GM12878 (cell line): ENCODE measurements at regions not wholly inside any gene's neighbourhood (a gene's known extent, or its start where the extent isn't known, plus 50 kb on each side); places are given as distances from the start of the nearest gene placed in this dataset.

Experiments used
- ATAC-seq: fragments of 200-7000 bp; cut with Tn5 transposase; 3 replicates; pipeline ENCODE4 v1.9.1; 2020; ENCODE audit warnings: mild to moderate bottlenecking, moderate library complexity
- BruUV-seq: library from RNA; stranded (reverse); fragments of 400-500 nt; replicated peaks from 2 replicates; lab custom pipeline; 2021; lab: Mats Ljungman, UMichigan
- CTCF ChIA-PET: fragments of 300-600 bp; sonication (Branson Sonifier 250); formaldehyde crosslinking; extraction: SDS; loops from one replicate; lab custom pipeline; 2021; ENCODE audit warnings: inconsistent platforms; lab: Yijun Ruan, JAX
- POLR2A ChIA-PET: fragments of 350-600 bp; formaldehyde crosslinking; extraction: SDS; loops from one replicate; lab custom pipeline; 2021; ENCODE audit warnings: inconsistent platforms; lab: Charles Lee
- RAD21 ChIA-PET: fragments of 300-600 bp; sonication (Branson Sonifier 250); formaldehyde crosslinking; loops from one replicate; lab custom pipeline; 2023; ENCODE audit warnings: antibody characterized with exemption; ENCODE audit not compliant: unreplicated experiment; lab: Charles Lee
- SMC1A ChIA-PET: fragments of 300-600 bp; sonication (Branson Sonifier 250); formaldehyde crosslinking; loops from one replicate; lab custom pipeline; 2023; ENCODE audit not compliant: unreplicated experiment, uncharacterized antibody; lab: Charles Lee
- DNase-seq: peaks from one replicate; pipeline ENCODE4 v3.0.0-alpha.2; 2011; ENCODE audit warnings: low read depth, low spot score
- FAIRE-seq: peaks from 3 replicates; lab custom pipeline; 2011; peaks lifted over from hg19 to GRCh38; lab: Jason Lieb, UNC
- H2AFZ ChIP-seq: 2 replicates; pipeline ENCODE4 v1.6.0; 2011; ENCODE audit warnings: low read depth, low read length, control low read depth; ENCODE audit not compliant: control insufficient read depth
- H3K27ac ChIP-seq: 2 replicates; pipeline ENCODE4 v1.5.1; 2011; ENCODE audit warnings: control low read depth; ENCODE audit not compliant: control insufficient read depth, insufficient read depth
- H3K27me3 ChIP-seq, 2 experiments: replicated peaks in 1 of 2; 2 replicates each; pipeline versions ENCODE4 v1.6.0 to v1.6.1; 2011; ENCODE audit warnings: low read length in 1 of 2; ENCODE audit not compliant: control insufficient read depth in 2 of 2, insufficient read depth in 2 of 2
- H3K36me3 ChIP-seq, 2 experiments: 2 replicates each; pipeline ENCODE4 v1.5.1; 2011; ENCODE audit warnings: low read length in 1 of 2; ENCODE audit not compliant: control insufficient read depth in 2 of 2, insufficient read depth in 2 of 2
- H3K4me1 ChIP-seq: 2 replicates; pipeline ENCODE4 v1.6.1; 2011; ENCODE audit warnings: mild to moderate bottlenecking, low read length, moderate library complexity, mixed read lengths; ENCODE audit not compliant: control insufficient read depth, insufficient read depth
- H3K4me2 ChIP-seq: 2 replicates; pipeline ENCODE4 v1.6.0; 2011; ENCODE audit warnings: control low read depth; ENCODE audit not compliant: control insufficient read depth, insufficient read depth
- H3K4me3 ChIP-seq: fragments of 200-600 bp; sonication (generic); 2 replicates; pipeline ENCODE4 v1.5.1; 2016
- H3K79me2 ChIP-seq: 2 replicates; pipeline ENCODE4 v1.6.0; 2011; ENCODE audit warnings: low read length; ENCODE audit not compliant: control insufficient read depth, insufficient read depth
- H3K9ac ChIP-seq: 2 replicates; pipeline ENCODE4 v1.8.0; 2011; ENCODE audit warnings: low read length, control low read depth, mixed read lengths; ENCODE audit not compliant: control insufficient read depth, insufficient read depth
- H3K9me3 ChIP-seq: replicated peaks from 3 replicates; pipeline ENCODE4 v1.5.1; 2011; ENCODE audit warnings: mild to moderate bottlenecking, low read length; ENCODE audit not compliant: control insufficient read depth, insufficient read depth
- H4K20me1 ChIP-seq: 2 replicates; pipeline ENCODE4 v1.6.0; 2011; ENCODE audit not compliant: control insufficient read depth, insufficient read depth
- CEBPB ChIP-seq, 2 experiments: fragments of 150-350 bp in 1 of 2; IDR thresholded peaks; 2 replicates each; pipeline ENCODE4 v1.6.1; 2012 to 2014; ENCODE audit warnings: low read depth in 2 of 2, low read length in 2 of 2, borderline replicate concordance in 1 of 2, inconsistent platforms in 1 of 2
- ETV6 ChIP-seq, 2 experiments: fragments of 450-650 bp in 1 of 2; IDR thresholded peaks in 1 of 2; conservative IDR thresholded peaks in 1 of 2; 2 replicates each; pipeline ENCODE4 v1.6.1; 2014; ENCODE audit warnings: antibody characterized with exemption in 1 of 2, borderline replicate concordance in 1 of 2, low read depth in 1 of 2, mild to moderate bottlenecking in 1 of 2, moderate library complexity in 1 of 2
- IRF5 ChIP-seq: fragments of 450-650 bp; IDR thresholded peaks from 2 replicates; pipeline ENCODE4 v1.6.1; 2017; ENCODE audit warnings: borderline replicate concordance
- KAT2A ChIP-seq: conservative IDR thresholded peaks from 2 replicates; pipeline ENCODE4 v1.6.1; 2011; ENCODE audit warnings: low read depth, low read length; ENCODE audit not compliant: control insufficient read depth
- POLR2A ChIP-seq: IDR thresholded peaks from 2 replicates; pipeline ENCODE4 v1.6.1; 2011; ENCODE audit warnings: low read depth, mild to moderate bottlenecking, low read length
- POLR2AphosphoS2 ChIP-seq: IDR thresholded peaks from 2 replicates; pipeline ENCODE4 v1.6.1; 2011; ENCODE audit warnings: low read depth, mild to moderate bottlenecking, low read length, improper control_type of control experiment, moderate library complexity
- RAD21 ChIP-seq: IDR thresholded peaks from 2 replicates; pipeline ENCODE4 v1.6.1; 2011; ENCODE audit warnings: mild to moderate bottlenecking, low read depth, low read length, moderate library complexity; ENCODE audit not compliant: insufficient read depth
- SIX5 ChIP-seq: IDR thresholded peaks from 2 replicates; pipeline ENCODE4 v1.6.1; 2011; ENCODE audit warnings: mild to moderate bottlenecking, low read depth, low read length, moderate library complexity; ENCODE audit not compliant: severe bottlenecking
- SP1 ChIP-seq: IDR thresholded peaks from one replicate; pipeline ENCODE4 v1.6.1; 2011; ENCODE audit warnings: low read depth, low read length
- YBX1 ChIP-seq: fragments of 450-650 bp; IDR thresholded peaks from 2 replicates; pipeline ENCODE4 v1.6.1; 2016; ENCODE audit warnings: antibody characterized with exemption
- ZZZ3 ChIP-seq: IDR thresholded peaks from 2 replicates; pipeline ENCODE4 v1.6.1; 2011; ENCODE audit warnings: low read depth; ENCODE audit not compliant: control insufficient read depth, insufficient read length
- WGBS: methylation state at CpG from one replicate; pipeline ENCODE4 v1.1.6; 2016; ENCODE audit warnings: low lambda C conversion rate; ENCODE audit not compliant: insufficient replicate concordance, insufficient coverage; ENCODE audit errors: missing lambda C conversion rate; 5-methylcytosine and 5-hydroxymethylcytosine counted together
- in situ Hi-C: fragments of 300-500 bp; cut with MboI; formaldehyde crosslinking; loops from 9 replicates; pipeline ENCODE4 v1.14.3; 2018; ENCODE audit warnings: mixed read lengths
- intact Hi-C: fragments of 100-400 bp; cut with micrococcal nuclease; formaldehyde crosslinking; loops from one replicate; pipeline ENCODE4 v1.14.2; 2022; ENCODE audit not compliant: unreplicated experiment
- TF ChIP-seq, protein P1 (sequence below): fragments of 450-650 bp; IDR thresholded peaks from 2 replicates; pipeline ENCODE4 v1.6.1; 2018; ENCODE audit warnings: borderline replicate concordance, mild to moderate bottlenecking; ENCODE audit not compliant: partially characterized antibody
- TF ChIP-seq, protein P2 (sequence below): fragments of 450-650 bp; formaldehyde crosslinking; IDR thresholded peaks from 2 replicates; pipeline ENCODE4 v1.4.0; 2022; ENCODE audit warnings: mild to moderate bottlenecking, moderate library complexity
- TF ChIP-seq, protein P3 (sequence below): fragments of 450-650 bp; conservative IDR thresholded peaks from 2 replicates; pipeline ENCODE4 v1.6.1; 2017; ENCODE audit warnings: mild to moderate bottlenecking, moderate library complexity

GRCh38 chr10:84015877-84016595 is 123.3 kb upstream of the GHITM start:
- CTCF ChIA-PET, result interaction anchor here (0.9 to 3.3 kb wide), 3 partner anchors 11 to 44 kb away, joined by 3 to 16 read pairs (median 3); no protein-coding TSS in a partner anchor
- DNase-seq (no peak), FAIRE-seq (no peak), ATAC-seq (no peak)
- Histone ChIP-seq H3K9me3 (no peaks in the 10 kb centered on the region; the same call in 2 of the 3 replicates), H3K27me3 (no peaks in the 10 kb centered on the region), H3K4me3 (no peak overlapping the region), H3K36me3 (no peaks in the 10 kb centered on the region), H4K20me1 (no peaks in the 10 kb centered on the region), H2AFZ (no peak overlapping the region), H3K9ac (no peak overlapping the region), H3K27ac (no peak overlapping the region), H3K79me2 (no peaks in the 10 kb centered on the region), H3K4me2 (no peak overlapping the region), H3K4me1 (peaks cover 10% of the 10 kb centered on the region)
- SMC1A ChIA-PET, result interaction anchor here (1.5 kb wide), 1 partner anchor 108 kb away, joined by 3 read pairs; no protein-coding TSS in a partner anchor
- intact Hi-C loops, result no loop called here
- RAD21 ChIA-PET, result no interaction called here
- 20% methylated on average over 6 of the region's 6 CpGs for WGBS
- in situ Hi-C loops, result no loop called here
- BruUV-seq, result no TSS peak
- POLR2A ChIA-PET, result no interaction called here
- TF ChIP-seq CEBPB (IDR thresholded peaks at IDR 0.05; ENCODE audit: borderline replicate concordance in 1 of 2, low read depth in 2 of 2, low read length in 2 of 2) (no peak), IRF5 (no peak), SP1 (no peak), YBX1 (no peak), POLR2A (no peak), RAD21 (no peak), ETV6 (conservative IDR thresholded peaks at IDR 0.05 in 1 of 2, IDR thresholded peaks at IDR 0.05 in 1 of 2; ENCODE audit: borderline replicate concordance in 1 of 2, low read depth in 1 of 2) (no peak), SIX5 (no peak), POLR2AphosphoS2 (no peak), KAT2A (no peak), ZZZ3 (no peak)
- TF ChIP-seq, protein P1, sequence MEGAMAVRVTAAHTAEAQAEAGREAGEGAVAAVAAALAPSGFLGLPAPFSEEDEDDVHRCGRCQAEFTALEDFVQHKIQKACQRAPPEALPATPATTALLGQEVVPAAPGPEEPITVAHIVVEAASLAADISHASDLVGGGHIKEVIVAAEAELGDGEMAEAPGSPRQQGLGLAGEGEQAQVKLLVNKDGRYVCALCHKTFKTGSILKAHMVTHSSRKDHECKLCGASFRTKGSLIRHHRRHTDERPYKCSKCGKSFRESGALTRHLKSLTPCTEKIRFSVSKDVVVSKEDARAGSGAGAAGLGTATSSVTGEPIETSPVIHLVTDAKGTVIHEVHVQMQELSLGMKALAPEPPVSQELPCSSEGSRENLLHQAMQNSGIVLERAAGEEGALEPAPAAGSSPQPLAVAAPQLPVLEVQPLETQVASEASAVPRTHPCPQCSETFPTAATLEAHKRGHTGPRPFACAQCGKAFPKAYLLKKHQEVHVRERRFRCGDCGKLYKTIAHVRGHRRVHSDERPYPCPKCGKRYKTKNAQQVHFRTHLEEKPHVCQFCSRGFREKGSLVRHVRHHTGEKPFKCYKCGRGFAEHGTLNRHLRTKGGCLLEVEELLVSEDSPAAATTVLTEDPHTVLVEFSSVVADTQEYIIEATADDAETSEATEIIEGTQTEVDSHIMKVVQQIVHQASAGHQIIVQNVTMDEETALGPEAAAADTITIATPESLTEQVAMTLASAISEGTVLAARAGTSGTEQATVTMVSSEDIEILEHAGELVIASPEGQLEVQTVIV, result no peak
- TF ChIP-seq, protein P2, sequence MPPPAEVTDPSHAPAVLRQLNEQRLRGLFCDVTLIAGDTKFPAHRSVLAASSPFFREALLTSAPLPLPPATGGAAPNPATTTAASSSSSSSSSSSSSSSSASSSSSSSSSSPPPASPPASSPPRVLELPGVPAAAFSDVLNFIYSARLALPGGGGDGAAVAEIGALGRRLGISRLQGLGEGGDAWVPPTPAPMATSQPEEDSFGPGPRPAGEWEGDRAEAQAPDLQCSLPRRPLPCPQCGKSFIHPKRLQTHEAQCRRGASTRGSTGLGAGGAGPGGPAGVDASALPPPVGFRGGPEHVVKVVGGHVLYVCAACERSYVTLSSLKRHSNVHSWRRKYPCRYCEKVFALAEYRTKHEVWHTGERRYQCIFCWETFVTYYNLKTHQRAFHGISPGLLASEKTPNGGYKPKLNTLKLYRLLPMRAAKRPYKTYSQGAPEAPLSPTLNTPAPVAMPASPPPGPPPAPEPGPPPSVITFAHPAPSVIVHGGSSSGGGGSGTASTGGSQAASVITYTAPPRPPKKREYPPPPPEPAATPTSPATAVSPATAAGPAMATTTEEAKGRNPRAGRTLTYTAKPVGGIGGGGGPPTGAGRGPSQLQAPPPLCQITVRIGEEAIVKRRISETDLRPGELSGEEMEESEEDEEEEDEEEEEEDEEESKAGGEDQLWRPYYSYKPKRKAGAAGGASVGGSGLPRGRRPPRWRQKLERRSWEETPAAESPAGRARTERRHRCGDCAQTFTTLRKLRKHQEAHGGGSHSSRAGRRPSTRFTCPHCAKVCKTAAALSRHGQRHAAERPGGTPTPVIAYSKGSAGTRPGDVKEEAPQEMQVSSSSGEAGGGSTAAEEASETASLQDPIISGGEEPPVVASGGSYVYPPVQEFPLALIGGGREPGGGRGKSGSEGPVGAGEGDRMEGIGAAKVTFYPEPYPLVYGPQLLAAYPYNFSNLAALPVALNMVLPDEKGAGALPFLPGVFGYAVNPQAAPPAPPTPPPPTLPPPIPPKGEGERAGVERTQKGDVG (CRISPR knock-in tag), result no peak
- TF ChIP-seq, protein P3, sequence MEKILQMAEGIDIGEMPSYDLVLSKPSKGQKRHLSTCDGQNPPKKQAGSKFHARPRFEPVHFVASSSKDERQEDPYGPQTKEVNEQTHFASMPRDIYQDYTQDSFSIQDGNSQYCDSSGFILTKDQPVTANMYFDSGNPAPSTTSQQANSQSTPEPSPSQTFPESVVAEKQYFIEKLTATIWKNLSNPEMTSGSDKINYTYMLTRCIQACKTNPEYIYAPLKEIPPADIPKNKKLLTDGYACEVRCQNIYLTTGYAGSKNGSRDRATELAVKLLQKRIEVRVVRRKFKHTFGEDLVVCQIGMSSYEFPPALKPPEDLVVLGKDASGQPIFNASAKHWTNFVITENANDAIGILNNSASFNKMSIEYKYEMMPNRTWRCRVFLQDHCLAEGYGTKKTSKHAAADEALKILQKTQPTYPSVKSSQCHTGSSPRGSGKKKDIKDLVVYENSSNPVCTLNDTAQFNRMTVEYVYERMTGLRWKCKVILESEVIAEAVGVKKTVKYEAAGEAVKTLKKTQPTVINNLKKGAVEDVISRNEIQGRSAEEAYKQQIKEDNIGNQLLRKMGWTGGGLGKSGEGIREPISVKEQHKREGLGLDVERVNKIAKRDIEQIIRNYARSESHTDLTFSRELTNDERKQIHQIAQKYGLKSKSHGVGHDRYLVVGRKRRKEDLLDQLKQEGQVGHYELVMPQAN, result no peak
